H1 (cell line): ENCODE measurements at regions not wholly inside any gene's neighbourhood (a gene's known extent, or its start where the extent isn't known, plus 50 kb on each side); places are given as distances from the start of the nearest gene placed in this dataset.
A peak's percentile ranks its signal among the peaks of the same experiment; 100 is the strongest.

Experiments
- CTCF ChIA-PET: fragments of 300-600 bp; sonication (Branson Sonifier 250); formaldehyde crosslinking; loops from one replicate; lab custom pipeline; 2021; ENCODE audit not compliant: partially characterized antibody; lab: Charles Lee
- POLR2A ChIA-PET: fragments of 300-600 bp; sonication (Branson Sonifier 250); formaldehyde crosslinking; loops from one replicate; lab custom pipeline; 2021; ENCODE audit warnings: inconsistent platforms; ENCODE audit not compliant: partially characterized antibody; lab: Charles Lee
- DNase-seq, 2 experiments: peaks; one replicate each; pipeline versions ENCODE4 v3.0.0 to v3.0.0-alpha.2; 2010 to 2022; ENCODE audit warnings: low spot score in 2 of 2, low read depth in 1 of 2, mixed read lengths in 1 of 2
- FAIRE-seq: peaks from 2 replicates; lab custom pipeline; 2011; peaks lifted over from hg19 to GRCh38; lab: Jason Lieb, UNC
- H2AFZ ChIP-seq: 2 replicates; pipeline ENCODE4 v1.8.1; 2012; ENCODE audit warnings: low read length, inconsistent platforms
- H2AK5ac ChIP-seq: 2 replicates; pipeline ENCODE4 v1.6.1; 2013; ENCODE audit warnings: low read depth, low read length
- H2BK120ac ChIP-seq: replicated peaks from 2 replicates; pipeline ENCODE3; 2013; ENCODE audit warnings: low read depth, low read length, inconsistent platforms
- H2BK12ac ChIP-seq: 2 replicates; pipeline ENCODE4 v1.6.1; 2013; ENCODE audit warnings: low read depth, low read length
- H2BK15ac ChIP-seq: 2 replicates; pipeline ENCODE4 v1.6.1; 2013; ENCODE audit warnings: low read length
- H2BK20ac ChIP-seq: 2 replicates; pipeline ENCODE4 v1.6.1; 2013; ENCODE audit warnings: low read length
- H2BK5ac ChIP-seq: 2 replicates; pipeline ENCODE4 v1.6.1; 2013; ENCODE audit warnings: low read depth, low read length
- H3K14ac ChIP-seq: 2 replicates; pipeline ENCODE4 v1.6.1; 2013; ENCODE audit warnings: inconsistent platforms; ENCODE audit not compliant: insufficient read length
- H3K18ac ChIP-seq: 2 replicates; pipeline ENCODE4 v1.6.1; 2013; ENCODE audit warnings: low read length; ENCODE audit errors: extremely low read depth
- H3K23ac ChIP-seq: 2 replicates; pipeline ENCODE4 v1.6.1; 2013; ENCODE audit warnings: inconsistent platforms; ENCODE audit not compliant: insufficient read length
- H3K23me2 ChIP-seq: 2 replicates; pipeline ENCODE4 v1.6.1; 2013; ENCODE audit warnings: low read depth, low read length
- H3K27ac ChIP-seq: 2 replicates; pipeline ENCODE4 v1.6.1; 2011; ENCODE audit warnings: low read depth, low read length, inconsistent platforms
- H3K27me3 ChIP-seq, 4 experiments: replicated peaks in 1 of 4; 1 replicate in 1 of 4; 2 replicates in 3 of 4; pipeline versions ENCODE4 v1.6.1 to v1.8.1; 2011 to 2013; ENCODE audit warnings: low read length in 3 of 4, mild to moderate bottlenecking in 3 of 4, inconsistent platforms in 2 of 4, mixed read lengths in 2 of 4, moderate library complexity in 1 of 4; ENCODE audit not compliant: control insufficient read depth in 3 of 4, insufficient read depth in 3 of 4; ENCODE audit errors: extremely low read depth in 1 of 4
- H3K36me3 ChIP-seq, 4 experiments: 2 replicates each; pipeline versions ENCODE4 v1.6.1 to v1.8.1; 2011 to 2013; ENCODE audit warnings: mild to moderate bottlenecking in 4 of 4, low read length in 3 of 4, moderate library complexity in 2 of 4, control low read depth in 1 of 4, inconsistent platforms in 1 of 4; ENCODE audit not compliant: insufficient read depth in 4 of 4, control insufficient read depth in 2 of 4
- H3K4ac ChIP-seq: replicated peaks from 2 replicates; pipeline ENCODE3; 2013; ENCODE audit warnings: low read length, low read depth, mixed read lengths, inconsistent platforms; ENCODE audit not compliant: insufficient read length
- H3K4me1 ChIP-seq, 4 experiments: replicated peaks in 1 of 4; 1 replicate in 1 of 4; 2 replicates in 3 of 4; pipeline versions ENCODE4 v1.6.1 to v1.8.1; 2011 to 2013; ENCODE audit warnings: low read length in 3 of 4, inconsistent platforms in 2 of 4, mixed read lengths in 1 of 4; ENCODE audit not compliant: insufficient read depth in 4 of 4, control insufficient read depth in 3 of 4
- H3K4me2 ChIP-seq, 2 experiments: 2 replicates each; pipeline versions ENCODE4 v1.6.1 to v1.8.1; 2011 to 2013; ENCODE audit warnings: low read depth in 2 of 2, low read length in 2 of 2, control low read depth in 1 of 2, inconsistent platforms in 1 of 2, mild to moderate bottlenecking in 1 of 2; ENCODE audit not compliant: insufficient read depth in 1 of 2
- H3K4me3 ChIP-seq, 4 experiments: fragments of 200-600, 300-600 bp in 1 of 4; sonication (generic), shearing (Covaris generic), sonication (Bioruptor Twin) in 1 of 4; 2 replicates each; pipeline versions ENCODE4 v1.5.1 to v1.8.1; 2011 to 2016; ENCODE audit warnings: low read length in 4 of 4, low read depth in 3 of 4, control low read depth in 2 of 4, inconsistent platforms in 2 of 4, mild to moderate bottlenecking in 2 of 4, mixed read lengths in 1 of 4, moderate library complexity in 1 of 4; ENCODE audit not compliant: insufficient read depth in 2 of 4; ENCODE audit errors: extremely low read depth in 1 of 4
- H3K56ac ChIP-seq: replicated peaks from 2 replicates; pipeline ENCODE3; 2013; ENCODE audit warnings: low read depth, mild to moderate bottlenecking, mixed read lengths, low read length, inconsistent platforms; ENCODE audit not compliant: insufficient read length
- H3K79me1 ChIP-seq: 2 replicates; pipeline ENCODE4 v1.6.1; 2013; ENCODE audit warnings: low read depth, low read length, control low read depth
- H3K79me2 ChIP-seq, 2 experiments: 2 replicates each; pipeline versions ENCODE4 v1.6.1 to v1.8.1; 2012 to 2013; ENCODE audit warnings: low read length in 2 of 2, mild to moderate bottlenecking in 2 of 2, inconsistent platforms in 1 of 2; ENCODE audit not compliant: insufficient read depth in 2 of 2, control insufficient read depth in 1 of 2
- H3K9ac ChIP-seq, 4 experiments: replicated peaks in 1 of 4; 1 replicate in 1 of 4; 2 replicates in 3 of 4; pipeline versions ENCODE4 v1.6.1 to v1.8.1; 2011 to 2013; ENCODE audit warnings: low read depth in 3 of 4, low read length in 3 of 4, control low read depth in 2 of 4, mild to moderate bottlenecking in 2 of 4, moderate library complexity in 2 of 4, inconsistent platforms in 1 of 4; ENCODE audit errors: extremely low read depth in 1 of 4
- H3K9me3 ChIP-seq, 2 experiments: 2 replicates each; pipeline versions ENCODE4 v1.6.1 to v1.8.1; 2012 to 2013; ENCODE audit warnings: mild to moderate bottlenecking in 2 of 2, moderate library complexity in 2 of 2, control low read depth in 1 of 2, inconsistent platforms in 1 of 2, low read depth in 1 of 2, low read length in 1 of 2, mixed read lengths in 1 of 2; ENCODE audit not compliant: insufficient read depth in 2 of 2
- H4K20me1 ChIP-seq, 2 experiments: replicated peaks in 1 of 2; 2 replicates each; pipeline versions ENCODE3 to v1.8.1; 2011 to 2013; ENCODE audit warnings: inconsistent platforms in 2 of 2, low read length in 2 of 2, mild to moderate bottlenecking in 1 of 2; ENCODE audit not compliant: insufficient read depth in 2 of 2, control insufficient read depth in 1 of 2
- H4K5ac ChIP-seq: 2 replicates; pipeline ENCODE4 v1.6.1; 2013; ENCODE audit warnings: low read length, low read depth, mixed read lengths, inconsistent platforms; ENCODE audit not compliant: insufficient read length
- H4K8ac ChIP-seq: 2 replicates; pipeline ENCODE4 v1.8.0; 2013; ENCODE audit warnings: mild to moderate bottlenecking, moderate library complexity, low read length, inconsistent platforms; ENCODE audit not compliant: insufficient read depth; ENCODE audit errors: extremely low read depth
- H4K91ac ChIP-seq: replicated peaks from 2 replicates; pipeline ENCODE3; 2013; ENCODE audit warnings: low read length, mixed read lengths, inconsistent platforms; ENCODE audit not compliant: insufficient read length
- CHD1 ChIP-seq: IDR thresholded peaks from 2 replicates; pipeline ENCODE4 v1.6.1; 2012; ENCODE audit warnings: low read depth, low read length, improper control_type of control experiment
- CTCF ChIP-seq, 3 experiments: IDR thresholded peaks; 1 replicate in 2 of 3; 2 replicates in 1 of 3; pipeline versions ENCODE4 v1.5.1 to v1.6.1; 2011; ENCODE audit warnings: low read length in 3 of 3, mild to moderate bottlenecking in 3 of 3, inconsistent platforms in 2 of 3, low read depth in 1 of 3, moderate library complexity in 1 of 3; ENCODE audit not compliant: insufficient read depth in 1 of 3; ENCODE audit errors: control extremely low read depth in 1 of 3
- KDM5A ChIP-seq: fragments of 200-600 bp; IDR thresholded peaks from 2 replicates; pipeline ENCODE4 v1.7.1; 2012; ENCODE audit warnings: mild to moderate bottlenecking, low read length, inconsistent platforms, mixed read lengths
- RAD21 ChIP-seq, 2 experiments: IDR thresholded peaks in 1 of 2; conservative IDR thresholded peaks in 1 of 2; 2 replicates each; pipeline ENCODE4 v1.6.1; 2011; ENCODE audit warnings: low read depth in 2 of 2, low read length in 2 of 2, improper control_type of control experiment in 1 of 2, inconsistent platforms in 1 of 2, mild to moderate bottlenecking in 1 of 2, moderate library complexity in 1 of 2
- WGBS, 2 experiments: shearing (Covaris generic) in 1 of 2; methylation state at CpG; one replicate each; pipeline versions ENCODE4 v1.1.6 to v1.1.7; 2013 to 2015; ENCODE audit warnings: low lambda C conversion rate in 2 of 2, mixed read lengths in 2 of 2, inconsistent platforms in 1 of 2, low coverage in 1 of 2, missing lambda C conversion rate in 1 of 2; ENCODE audit not compliant: insufficient replicate concordance in 2 of 2, insufficient coverage in 1 of 2, insufficient read length in 1 of 2; ENCODE audit errors: extremely low coverage in 1 of 2, missing lambda C conversion rate in 1 of 2; 5-methylcytosine and 5-hydroxymethylcytosine counted together

- CTCF ChIA-PET: interaction anchor here (0.7 to 1.5 kb wide), 10 partner anchors 8 to 343 kb away, joined by 3 to 4 read pairs (median 3); partner anchors contain the start of gene KLF5
- no peak for FAIRE-seq
- no peak overlapping the region for H2AFZ ChIP-seq
Measured at GRCh38 chr13:73401769-73402168, 343.0 kb downstream of the KLF5 start.

More at GRCh38 chr13:73401769-73402168, 343.0 kb downstream of the KLF5 start:
- no peak overlapping the region for H3K27ac ChIP-seq
- H3K56ac ChIP-seq: no peak overlapping the region
- no peak overlapping the region for H3K4me3 ChIP-seq
- WGBS, 2 experiments: 73% methylated on average over 2 of the region's 2 CpGs; no CpG with 5 or more reads in 1 of the 2 experiments
- no peak overlapping the region for H3K4ac ChIP-seq
- H2AK5ac ChIP-seq: no peak overlapping the region
- no peak overlapping the region for H2BK20ac ChIP-seq
- H2BK120ac ChIP-seq: no peak overlapping the region
- no peak overlapping the region for H4K91ac ChIP-seq
- H3K79me1 ChIP-seq: no peaks in the 10 kb centered on the region
- peaks cover 0 to 4% (median 1%) of the 10 kb centered on the region in 4 experiments; a peak in 2 of 7 replicates for H3K4me1 ChIP-seq
- H2BK15ac ChIP-seq: no peak overlapping the region
- no peaks in the 10 kb centered on the region for H3K9me3 ChIP-seq
- no peak overlapping the region for H3K4me2 ChIP-seq
- no peak overlapping the region for H3K9ac ChIP-seq
- H4K5ac ChIP-seq: no peak overlapping the region
- H3K14ac ChIP-seq: no peak overlapping the region
- no peak overlapping the region for H4K8ac ChIP-seq
- POLR2A ChIA-PET: no interaction called here
- TF ChIP-seq CHD1: no peak
- peak in 2 of 3 experiments; percentile 38 to 53; a peak in 2 of 4 replicates for TF ChIP-seq CTCF (IDR thresholded peaks at IDR 0.05; ENCODE audit: control extremely low read depth in 1 of 3, insufficient read depth in 1 of 3, low read depth in 1 of 3, low read length in 3 of 3)
- peak; percentile 73 to 74 for TF ChIP-seq RAD21 (IDR thresholded peaks at IDR 0.05 in 1 of 2, conservative IDR thresholded peaks at IDR 0.05 in 1 of 2; ENCODE audit: low read depth in 2 of 2, low read length in 2 of 2)
- no peak for TF ChIP-seq KDM5A
- no peaks in the 10 kb centered on the region for H3K23me2 ChIP-seq
- no peak overlapping the region for H3K18ac ChIP-seq
- H2BK12ac ChIP-seq: no peak overlapping the region
- H3K79me2 ChIP-seq: no peaks in the 10 kb centered on the region
- H3K23ac ChIP-seq: no peak overlapping the region
- no peaks in the 10 kb centered on the region for H4K20me1 ChIP-seq
- DNase-seq: no peak
- H2BK5ac ChIP-seq: no peak overlapping the region
- no peaks in the 10 kb centered on the region for H3K36me3 ChIP-seq
- no peaks in the 10 kb centered on the region for H3K27me3 ChIP-seq
